ENCODE measurements at regions not wholly inside any gene's neighbourhood (a gene's known extent, or its start where the extent isn't known, plus 50 kb on each side); places are given as distances from the start of the nearest gene placed in this dataset.
A peak's percentile ranks its signal among the peaks of the same experiment; 100 is the strongest.

GRCh38 chr11:115724666-115725065, 220.5 kb upstream of the CADM1 start:
- DNase-seq (ENCODE audit: low spot score), result no peak

- DNase-seq (ENCODE audit: low spot score), result no peak
Observed at GRCh38 chr11:115722711-115723110, 218.5 kb upstream of the CADM1 start.

GRCh38 chr11:115721296-115721995, 217.2 kb upstream of the CADM1 start:
- DNase-seq (ENCODE audit: low spot score), result no peak

- no peak for DNase-seq (ENCODE audit: low spot score)
Observed at GRCh38 chr11:115720602-115721245, 216.5 kb upstream of the CADM1 start.

DNA sequence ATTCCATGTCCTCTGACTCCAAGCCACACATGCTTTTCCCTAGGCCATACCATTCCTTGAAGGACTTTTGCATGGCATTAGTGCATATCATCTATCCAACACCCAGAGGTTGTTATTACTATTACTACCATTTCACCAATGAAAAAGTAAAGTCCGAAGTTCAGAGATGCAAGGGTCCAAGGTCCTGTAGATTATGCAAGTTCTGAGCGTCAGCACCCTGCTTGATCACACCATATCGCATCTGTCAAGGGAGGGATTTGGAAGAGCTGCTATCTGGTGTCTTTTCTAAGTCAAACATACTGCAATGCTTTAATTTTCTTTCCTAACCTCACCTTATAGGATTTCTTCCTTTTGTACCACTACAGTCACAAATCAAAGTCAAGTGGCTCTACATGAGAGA, 214.7 kb upstream of the CADM1 start:
- DNase-seq (ENCODE audit: low spot score), result no peak

DNA sequence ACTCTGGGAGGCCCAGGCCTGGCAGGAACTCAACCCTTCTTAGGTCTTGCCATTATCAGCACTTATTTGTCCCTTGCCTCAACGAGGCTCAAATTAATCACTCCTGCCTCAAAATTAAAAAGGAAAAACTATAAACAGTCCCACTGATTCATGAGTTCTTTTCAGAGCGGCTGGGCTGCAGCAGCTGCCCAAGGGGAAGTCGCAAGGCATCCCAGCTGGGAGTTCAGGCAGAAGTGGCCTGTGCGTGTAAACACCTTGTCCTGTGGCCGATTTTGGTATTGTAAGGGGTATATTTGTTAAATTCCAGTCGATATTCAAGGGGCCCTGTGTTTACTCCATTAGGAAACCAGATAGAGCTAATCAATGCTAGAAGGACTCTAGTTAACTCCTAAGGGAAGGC, 213.9 kb upstream of the CADM1 start:
- DNase-seq (ENCODE audit: low spot score), result no peak

DNA sequence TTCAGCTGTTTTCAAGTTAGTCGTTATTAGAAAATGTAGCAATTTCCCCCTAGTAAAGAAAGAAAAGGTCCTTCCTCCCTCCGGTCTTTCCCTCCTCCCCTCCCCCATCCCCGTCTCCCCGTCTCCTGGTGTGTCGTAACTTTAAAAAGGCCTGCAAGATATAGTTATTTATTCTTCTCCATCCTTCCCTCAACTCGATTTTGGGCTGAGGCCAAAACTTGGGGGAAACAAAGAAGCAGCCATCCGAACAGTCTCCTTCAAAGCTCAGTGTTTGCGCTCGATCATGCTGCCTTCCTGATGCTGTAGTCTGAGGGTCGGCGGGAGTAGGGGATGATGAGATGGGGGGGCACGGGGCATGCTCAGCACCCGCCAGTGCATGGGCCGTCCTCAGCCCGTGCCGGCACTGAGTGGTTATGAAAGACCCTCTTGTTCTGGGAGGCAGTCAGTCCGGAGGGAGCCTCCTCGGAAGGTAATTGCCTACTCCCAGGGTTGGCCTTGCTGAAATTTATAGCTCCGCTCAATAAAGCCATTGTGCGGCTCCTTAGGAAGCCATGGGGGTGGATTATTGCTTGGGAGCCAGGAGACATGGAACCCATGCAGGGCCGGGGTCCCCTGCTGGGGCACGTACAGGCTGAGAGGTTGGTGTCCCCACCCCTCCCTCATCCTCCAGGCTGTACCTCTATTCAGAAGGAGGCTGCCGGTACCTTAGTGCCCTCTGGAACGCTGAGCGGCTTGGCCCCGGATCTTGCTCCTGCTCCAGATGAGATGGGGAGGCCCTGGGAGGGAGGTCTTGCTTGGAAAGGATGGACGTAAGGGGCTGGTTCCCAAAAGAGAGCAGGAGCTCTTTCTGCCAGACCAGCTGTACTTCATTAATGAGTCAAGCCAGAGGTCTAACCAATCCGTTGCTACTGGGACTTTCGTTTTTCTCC, 212.7 kb upstream of the CADM1 start:
- DNase-seq (ENCODE audit: low spot score), result peak; percentile 41

DNA sequence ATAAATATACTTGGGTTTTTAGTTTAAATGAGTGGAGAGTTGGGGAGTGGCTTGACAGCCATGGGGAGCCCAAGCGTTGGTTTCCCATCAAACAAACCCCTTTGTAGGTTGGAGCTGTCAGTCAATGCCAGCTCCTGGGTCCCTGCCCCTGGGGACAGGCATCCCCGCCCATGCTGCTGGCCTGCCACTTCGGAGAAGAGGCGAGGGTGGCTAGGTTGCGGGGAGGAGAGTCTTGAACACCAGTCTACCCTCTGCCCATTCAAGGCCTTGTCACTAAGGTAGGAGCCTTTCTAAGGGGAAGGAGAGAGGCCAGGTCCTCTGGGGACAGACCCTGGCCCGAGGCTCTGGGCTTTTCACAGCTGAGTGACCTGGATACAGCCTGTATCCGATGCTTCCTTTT, 211.9 kb upstream of the CADM1 start:
- DNase-seq (ENCODE audit: low spot score), result no peak

DNA sequence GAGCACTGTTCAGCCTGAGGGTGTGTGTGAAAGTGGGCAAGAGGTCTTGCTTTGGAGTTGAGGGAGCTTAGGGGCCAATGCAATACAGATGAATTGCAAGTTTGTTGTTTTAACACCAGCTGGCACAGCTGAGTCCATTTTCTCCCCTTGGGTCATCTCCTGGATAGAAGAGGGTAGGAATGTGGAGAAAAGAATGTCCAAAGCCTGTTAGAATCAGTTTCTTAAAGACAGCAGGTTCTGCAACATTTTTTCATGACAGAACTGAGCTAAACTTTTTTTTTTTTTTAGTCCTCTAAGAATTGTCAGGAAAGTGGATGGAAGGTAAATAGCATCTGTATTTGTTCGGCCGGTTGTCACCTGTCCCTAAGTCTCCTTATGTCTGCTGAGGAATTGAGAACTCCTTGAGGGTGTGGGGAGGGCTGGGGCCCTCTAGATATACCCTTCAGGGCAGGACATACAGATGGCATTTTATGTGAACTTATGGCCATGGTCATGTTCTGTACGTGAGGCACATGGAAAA, 211.1 kb upstream of the CADM1 start:
- no peak for DNase-seq (ENCODE audit: low spot score)

DNA sequence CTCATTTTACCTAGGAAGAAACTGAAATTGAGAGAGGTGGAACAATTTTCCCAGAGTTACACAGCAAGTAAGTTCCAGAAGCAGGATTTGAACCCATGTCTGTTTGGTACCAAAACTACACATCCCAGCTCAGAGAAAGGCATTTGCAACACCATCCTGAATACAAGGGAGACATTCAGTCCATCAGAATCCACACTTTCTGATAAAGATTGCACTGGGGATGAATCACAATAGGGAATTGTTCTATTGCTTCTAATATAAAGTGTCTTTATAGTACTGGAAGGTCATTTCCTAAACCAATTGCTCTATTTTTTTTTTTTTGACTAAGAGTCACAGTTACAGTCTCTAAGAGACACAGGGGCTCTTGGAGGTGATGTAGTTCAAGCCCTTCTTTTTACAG, 208.1 kb upstream of the CADM1 start:
- DNase-seq (ENCODE audit: low spot score), result peak; percentile 38

DNA sequence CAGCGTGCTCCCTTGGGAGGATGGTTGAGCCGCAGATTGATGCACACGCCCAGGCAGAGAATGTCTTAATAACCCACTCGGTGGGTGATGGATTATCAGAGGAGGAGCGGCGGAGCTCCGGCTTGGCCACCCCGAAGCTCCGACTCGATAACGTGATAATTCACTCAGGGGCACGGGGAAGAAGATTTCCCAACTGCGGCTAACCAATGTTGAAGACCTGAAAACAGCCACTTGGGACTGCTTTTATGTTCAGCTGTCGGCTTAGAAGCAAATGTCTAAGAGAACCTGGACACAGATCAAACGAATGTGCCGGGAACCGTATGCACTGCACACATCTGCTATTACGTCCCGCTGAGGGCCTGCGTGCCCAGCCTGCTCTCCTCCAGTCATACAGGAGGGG, 206.8 kb upstream of the CADM1 start:
- no peak for DNase-seq (ENCODE audit: low spot score)

DNA sequence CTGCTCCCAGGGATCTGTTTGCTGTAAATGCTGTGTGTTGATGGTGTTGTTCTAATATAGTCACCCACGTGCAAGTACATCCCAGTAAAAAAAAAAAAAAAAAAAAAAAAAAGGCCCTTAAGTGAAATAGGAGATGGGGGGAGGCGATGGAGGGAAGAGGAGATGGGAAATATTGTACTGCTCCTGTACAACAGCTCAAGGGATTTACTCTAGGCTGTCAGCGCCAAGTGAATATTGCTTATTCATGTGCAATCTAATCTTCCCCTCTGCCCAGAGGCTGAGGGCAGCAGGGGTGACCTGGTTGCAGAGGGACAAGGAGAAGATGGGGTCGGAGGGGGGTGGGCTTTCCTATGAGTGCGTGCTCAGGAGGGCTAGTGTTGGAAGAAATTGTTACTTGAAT, 206.2 kb upstream of the CADM1 start:
- no peak for DNase-seq (ENCODE audit: low spot score)

GRCh38 chr11:115709297-115709696, 205.1 kb upstream of the CADM1 start:
- DNase-seq (ENCODE audit: low spot score), result peak; percentile 27

DNA sequence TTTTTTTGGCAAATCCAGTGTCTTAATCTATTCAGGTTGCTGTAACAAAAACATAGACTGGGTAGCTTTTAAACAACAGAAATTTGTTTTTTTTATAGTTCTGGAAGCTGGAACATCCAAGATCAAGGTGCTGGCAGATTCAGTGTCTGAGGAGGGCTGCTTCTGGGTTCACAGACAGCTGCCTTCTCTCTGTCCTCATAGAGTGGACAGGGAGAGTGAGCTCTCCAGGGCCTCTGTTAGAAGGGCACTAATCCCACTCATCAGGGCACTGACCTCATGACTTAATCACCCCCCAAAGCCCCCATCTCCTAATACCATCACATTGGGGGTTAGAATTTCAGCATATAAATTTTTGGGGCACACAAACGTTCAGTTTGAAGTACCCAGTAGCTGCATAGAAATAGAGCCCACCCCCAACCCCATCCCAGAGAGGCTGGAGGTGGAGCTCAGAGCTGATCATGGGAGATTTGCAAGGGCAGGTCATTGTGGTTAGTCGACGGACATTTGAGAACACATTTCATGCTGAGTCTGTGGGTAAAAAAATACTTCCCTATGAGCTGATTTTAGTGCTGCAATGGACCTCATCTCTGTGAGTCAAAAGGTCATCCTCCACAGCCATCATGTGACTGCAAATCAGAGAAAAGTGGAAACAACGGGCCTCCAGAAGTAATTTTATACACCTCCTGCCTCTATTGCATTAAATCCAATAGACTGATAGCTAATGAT, 203.1 kb upstream of the CADM1 start:
- DNase-seq (ENCODE audit: low spot score), result peak; percentile 37

GRCh38 chr11:115706626-115707135, 202.5 kb upstream of the CADM1 start:
- no peak for DNase-seq (ENCODE audit: low spot score)

GRCh38 chr11:115705200-115705599, 201.0 kb upstream of the CADM1 start:
- DNase-seq (ENCODE audit: low spot score), result no peak

GRCh38 chr11:115700981-115701875, 197.0 kb upstream of the CADM1 start:
- no peak for DNase-seq (ENCODE audit: low spot score)

DNA sequence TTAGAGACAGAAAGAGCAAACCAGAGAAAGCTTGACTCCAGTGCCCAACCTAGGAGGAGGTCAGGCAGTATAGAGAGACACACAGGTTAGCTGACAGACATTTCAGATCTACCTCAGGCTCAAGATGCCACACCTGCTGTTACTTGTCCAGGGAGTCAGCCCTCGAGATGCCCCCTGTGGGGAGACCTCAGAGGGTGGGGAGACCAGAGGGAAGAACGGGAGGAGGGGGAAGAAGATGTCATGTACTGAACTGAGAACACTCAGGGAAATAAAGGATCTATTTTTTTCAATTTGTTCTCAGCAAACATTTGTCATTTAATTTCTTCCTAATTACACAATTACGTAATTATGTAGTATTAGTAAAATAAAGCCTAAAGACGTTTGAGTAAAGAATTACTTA, 196.3 kb upstream of the CADM1 start:
- DNase-seq (ENCODE audit: low spot score), result no peak

GRCh38 chr11:115699733-115700132, 195.5 kb upstream of the CADM1 start:
- DNase-seq (ENCODE audit: low spot score), result peak; percentile 63

- no peak for DNase-seq (ENCODE audit: low spot score)
Observed at GRCh38 chr11:115699326-115699725, 195.1 kb upstream of the CADM1 start.

DNA sequence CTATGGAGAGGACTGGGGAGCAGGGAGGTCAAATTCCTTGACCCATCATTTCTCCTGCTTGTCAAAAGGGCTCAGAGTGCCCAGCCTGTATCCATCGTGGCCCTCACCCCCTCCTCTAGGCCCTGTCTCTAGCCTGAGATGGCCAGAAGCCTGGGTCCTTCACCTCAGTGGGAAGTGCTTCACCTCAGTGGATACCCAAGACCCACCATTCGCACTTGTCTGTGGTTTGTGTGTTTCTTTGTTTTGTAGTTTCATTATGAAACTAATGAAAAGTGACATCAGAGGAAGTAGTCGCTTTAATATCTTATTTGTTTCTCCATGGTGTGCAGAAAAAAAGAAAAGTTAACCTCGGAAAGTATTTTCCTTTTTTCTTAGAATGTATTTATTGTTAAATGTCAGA, 194.0 kb upstream of the CADM1 start:
- no peak for DNase-seq (ENCODE audit: low spot score)

Measured in Ammon's horn (tissue), 1 donor.